ENCODE measurements at regions not wholly inside any gene's neighbourhood (a gene's known extent, or its start where the extent isn't known, plus 50 kb on each side); places are given as distances from the start of the nearest gene placed in this dataset.

- no peak for DNase-seq (ENCODE audit: low read depth in 4 of 4, low spot score in 3 of 4)
These were observed 89.4 kb downstream of the KCTD12 start for GRCh38 chr13:76796851-76797250.

- DNase-seq (ENCODE audit: low read depth in 4 of 4, low spot score in 3 of 4), result no peak
These were observed 90.2 kb downstream of the KCTD12 start for GRCh38 chr13:76795701-76796695.

- no peak for DNase-seq (ENCODE audit: low read depth in 4 of 4, low spot score in 3 of 4)
These were observed 93.4 kb downstream of the KCTD12 start for GRCh38 chr13:76792731-76793347.

GRCh38 chr13:76790980-76791819, 95.0 kb downstream of the KCTD12 start:
- no peak for DNase-seq (ENCODE audit: low read depth in 4 of 4, low spot score in 3 of 4)

GRCh38 chr13:76790526-76790925, 95.7 kb downstream of the KCTD12 start:
- DNase-seq (ENCODE audit: low read depth in 4 of 4, low spot score in 3 of 4), result no peak

GRCh38 chr13:76783798-76784197, 102.4 kb downstream of the KCTD12 start:
- DNase-seq (ENCODE audit: low read depth in 4 of 4, low spot score in 3 of 4), result no peak

- no peak for DNase-seq (ENCODE audit: low read depth in 4 of 4, low spot score in 3 of 4)
These were observed 107.4 kb downstream of the KCTD12 start for GRCh38 chr13:76778853-76779252.

GRCh38 chr13:76777096-76777495, 109.1 kb downstream of the KCTD12 start:
- no peak for DNase-seq (ENCODE audit: low read depth in 4 of 4, low spot score in 3 of 4)

- DNase-seq (ENCODE audit: low read depth in 4 of 4, low spot score in 3 of 4), result no peak
These were observed 111.0 kb downstream of the KCTD12 start for GRCh38 chr13:76775088-76775740.

- DNase-seq (ENCODE audit: low read depth in 4 of 4, low spot score in 3 of 4), result peak in 2 of 4 donors; percentile 29 to 43
These were observed 112.6 kb downstream of the KCTD12 start for GRCh38 chr13:76773448-76774094.

GRCh38 chr13:76772241-76772640, 114.0 kb downstream of the KCTD12 start:
- DNase-seq (ENCODE audit: low read depth in 4 of 4, low spot score in 3 of 4), result no peak

GRCh38 chr13:76769271-76769791, 116.9 kb downstream of the KCTD12 start:
- no peak for DNase-seq (ENCODE audit: low read depth in 4 of 4, low spot score in 3 of 4)

- DNase-seq (ENCODE audit: low read depth in 4 of 4, low spot score in 3 of 4), result no peak
These were observed 117.8 kb downstream of the KCTD12 start for GRCh38 chr13:76768384-76768783.

GRCh38 chr13:76764916-76765315, 121.3 kb downstream of the KCTD12 start:
- DNase-seq (ENCODE audit: low read depth in 4 of 4, low spot score in 3 of 4), result no peak

- DNase-seq (ENCODE audit: low read depth in 4 of 4, low spot score in 3 of 4), result no peak
These were observed 121.8 kb downstream of the KCTD12 start for GRCh38 chr13:76764429-76764828.

- DNase-seq (ENCODE audit: low read depth in 4 of 4, low spot score in 3 of 4), result no peak
These were observed 123.5 kb downstream of the KCTD12 start for GRCh38 chr13:76762721-76763120.

GRCh38 chr13:76759877-76760276, 126.3 kb downstream of the KCTD12 start:
- DNase-seq (ENCODE audit: low read depth in 4 of 4, low spot score in 3 of 4), result no peak

GRCh38 chr13:76758738-76759137, 127.5 kb downstream of the KCTD12 start:
- no peak for DNase-seq (ENCODE audit: low read depth in 4 of 4, low spot score in 3 of 4)

GRCh38 chr13:76758257-76758656, 127.9 kb downstream of the KCTD12 start:
- DNase-seq (ENCODE audit: low read depth in 4 of 4, low spot score in 3 of 4), result no peak

- DNase-seq (ENCODE audit: low read depth in 4 of 4, low spot score in 3 of 4), result no peak
These were observed 129.8 kb downstream of the KCTD12 start for GRCh38 chr13:76756451-76756850.

Data from left renal pelvis (tissue), 4 donors.